ENCODE measurements at regions not wholly inside any gene's neighbourhood (a gene's known extent, or its start where the extent isn't known, plus 50 kb on each side); places are given as distances from the start of the nearest gene placed in this dataset.

DNA sequence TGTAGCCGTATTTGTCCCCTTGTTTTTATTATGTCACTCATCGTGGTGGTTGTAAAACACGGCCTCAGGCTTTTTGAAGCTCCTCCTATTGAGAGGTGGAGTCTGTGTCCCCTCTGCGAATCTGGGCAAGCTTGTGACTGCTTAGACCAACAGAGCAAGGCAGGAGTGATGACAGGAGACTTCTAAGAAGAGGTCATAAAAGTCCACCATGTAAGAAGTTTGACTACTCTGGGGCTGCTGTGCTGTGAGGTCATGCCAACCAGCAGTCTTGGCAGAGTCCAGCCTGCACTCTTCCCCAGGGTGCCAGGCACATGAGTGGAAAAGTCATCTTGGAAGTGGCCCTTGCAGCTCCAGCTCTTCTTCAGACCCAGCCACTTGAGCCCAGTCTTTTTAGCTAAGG is 83.8 kb upstream of the SPTBN1 start:
- no peak for TF ChIP-seq EZH2phosphoT487 (conservative IDR thresholded peaks at IDR 0.05; ENCODE audit: low read length)
- TF ChIP-seq, protein P1, sequence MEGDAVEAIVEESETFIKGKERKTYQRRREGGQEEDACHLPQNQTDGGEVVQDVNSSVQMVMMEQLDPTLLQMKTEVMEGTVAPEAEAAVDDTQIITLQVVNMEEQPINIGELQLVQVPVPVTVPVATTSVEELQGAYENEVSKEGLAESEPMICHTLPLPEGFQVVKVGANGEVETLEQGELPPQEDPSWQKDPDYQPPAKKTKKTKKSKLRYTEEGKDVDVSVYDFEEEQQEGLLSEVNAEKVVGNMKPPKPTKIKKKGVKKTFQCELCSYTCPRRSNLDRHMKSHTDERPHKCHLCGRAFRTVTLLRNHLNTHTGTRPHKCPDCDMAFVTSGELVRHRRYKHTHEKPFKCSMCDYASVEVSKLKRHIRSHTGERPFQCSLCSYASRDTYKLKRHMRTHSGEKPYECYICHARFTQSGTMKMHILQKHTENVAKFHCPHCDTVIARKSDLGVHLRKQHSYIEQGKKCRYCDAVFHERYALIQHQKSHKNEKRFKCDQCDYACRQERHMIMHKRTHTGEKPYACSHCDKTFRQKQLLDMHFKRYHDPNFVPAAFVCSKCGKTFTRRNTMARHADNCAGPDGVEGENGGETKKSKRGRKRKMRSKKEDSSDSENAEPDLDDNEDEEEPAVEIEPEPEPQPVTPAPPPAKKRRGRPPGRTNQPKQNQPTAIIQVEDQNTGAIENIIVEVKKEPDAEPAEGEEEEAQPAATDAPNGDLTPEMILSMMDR (IDR thresholded peaks at IDR 0.05; ENCODE audit: insufficient read depth, low read length, poor library complexity, severe bottlenecking), result no peak

Measured in SU-DHL-6 (cell line).